NCI-H510A treated with DMSO at 0.1 percent for 48 hours (cell line): ENCODE measurements at regions not wholly inside any gene's neighbourhood (a gene's known extent, or its start where the extent isn't known, plus 50 kb on each side); places are given as distances from the start of the nearest gene placed in this dataset.
A peak's percentile ranks its signal among the peaks of the same experiment; 100 is the strongest.

Source experiments
- DNase-seq: peaks from one replicate; lab custom pipeline; 2025; lab: John Stamatoyannopoulos, UW

GRCh38 chr12:11568155-11568761 is 81.2 kb upstream of the ETV6 start:
- no peak for DNase-seq

- no peak for DNase-seq
These were observed 80.6 kb upstream of the ETV6 start for GRCh38 chr12:11568762-11569478.

- no peak for DNase-seq
These were observed 79.8 kb upstream of the ETV6 start for GRCh38 chr12:11569716-11570115.

- DNase-seq, result no peak
These were observed 75.6 kb upstream of the ETV6 start for GRCh38 chr12:11573880-11574279.

- DNase-seq, result no peak
These were observed 73.4 kb upstream of the ETV6 start for GRCh38 chr12:11576104-11576503.

- no peak for DNase-seq
These were observed 71.7 kb upstream of the ETV6 start for GRCh38 chr12:11577658-11578260.

GRCh38 chr12:11578461-11578993 is 70.9 kb upstream of the ETV6 start:
- DNase-seq, result no peak

- no peak for DNase-seq
These were observed 69.2 kb upstream of the ETV6 start for GRCh38 chr12:11580125-11580751.

GRCh38 chr12:11581179-11581755 is 68.2 kb upstream of the ETV6 start:
- peak; percentile 81 for DNase-seq

GRCh38 chr12:11584221-11584855 is 65.1 kb upstream of the ETV6 start:
- DNase-seq, result peak; percentile 17

- DNase-seq, result no peak
These were observed 57.0 kb upstream of the ETV6 start for GRCh38 chr12:11592484-11592883.

GRCh38 chr12:11593013-11593412 is 56.5 kb upstream of the ETV6 start:
- DNase-seq, result no peak

- no peak for DNase-seq
These were observed 54.4 kb upstream of the ETV6 start for GRCh38 chr12:11595080-11595479.

- DNase-seq, result no peak
These were observed 53.3 kb upstream of the ETV6 start for GRCh38 chr12:11596141-11596540.

GRCh38 chr12:11598900-11599299 is 50.6 kb upstream of the ETV6 start:
- DNase-seq, result no peak
